ENCODE measurements at regions not wholly inside any gene's neighbourhood (a gene's known extent, or its start where the extent isn't known, plus 50 kb on each side); places are given as distances from the start of the nearest gene placed in this dataset.
"Not testable (repeated sequence)": the region's sequence is repeated elsewhere in the genome, so short reads cannot be mapped to it uniquely, and the experiment has no call there.

GRCh38 chr6:167667204-167668018 lies 159.3 kb upstream of the AFDN start:
- Mint-ChIP-seq H3K27me3 (peaks cover 4% of the 10 kb centered on the region), H3K9me3 (peaks cover 12% of the 10 kb centered on the region), H3K27ac (no peak overlapping the region), H3K4me3 (no peak overlapping the region), H3K4me1 (ENCODE audit: low read depth) (no peaks in the 10 kb centered on the region), H3K36me3 (ENCODE audit: low read depth) (no peaks in the 10 kb centered on the region)
- no peak for DNase-seq

- no peak for DNase-seq
- peaks cover 14% of the 10 kb centered on the region for H3K9me3 Mint-ChIP-seq
- H3K27me3 Mint-ChIP-seq = peaks cover 4% of the 10 kb centered on the region
- H3K4me3 Mint-ChIP-seq = no peak overlapping the region
- no peaks in the 10 kb centered on the region for H3K36me3 Mint-ChIP-seq (ENCODE audit: low read depth)
- H3K4me1 Mint-ChIP-seq (ENCODE audit: low read depth) = no peaks in the 10 kb centered on the region
- H3K27ac Mint-ChIP-seq = no peak overlapping the region
These were observed 158.5 kb upstream of the AFDN start for GRCh38 chr6:167668019-167668753.

GRCh38 chr6:167668754-167669552 lies 157.8 kb upstream of the AFDN start:
- Mint-ChIP-seq H3K36me3 (ENCODE audit: low read depth) (no peaks in the 10 kb centered on the region), H3K4me1 (ENCODE audit: low read depth) (no peaks in the 10 kb centered on the region), H3K27me3 (peaks cover 4% of the 10 kb centered on the region), H3K27ac (no peak overlapping the region), H3K4me3 (no peak overlapping the region), H3K9me3 (peaks cover 14% of the 10 kb centered on the region)
- no peak for DNase-seq

GRCh38 chr6:167669553-167669849 lies 157.2 kb upstream of the AFDN start:
- Mint-ChIP-seq H3K4me3 (no peak overlapping the region), H3K9me3 (peaks cover 14% of the 10 kb centered on the region), H3K36me3 (ENCODE audit: low read depth) (no peaks in the 10 kb centered on the region)

GRCh38 chr6:167669870-167670802 lies 156.6 kb upstream of the AFDN start:
- no peak for DNase-seq
- H3K4me3 Mint-ChIP-seq = no peak overlapping the region
- H3K27ac Mint-ChIP-seq = no peak overlapping the region
- H3K36me3 Mint-ChIP-seq (ENCODE audit: low read depth) = no peaks in the 10 kb centered on the region
- H3K9me3 Mint-ChIP-seq = peaks cover 14% of the 10 kb centered on the region
- peaks cover 10% of the 10 kb centered on the region for H3K27me3 Mint-ChIP-seq
- H3K4me1 Mint-ChIP-seq (ENCODE audit: low read depth) = no peaks in the 10 kb centered on the region

More at GRCh38 chr6:167669553-167669849, 157.2 kb upstream of the AFDN start:
- peaks cover 7% of the 10 kb centered on the region for H3K27me3 Mint-ChIP-seq
- no peaks in the 10 kb centered on the region for H3K4me1 Mint-ChIP-seq (ENCODE audit: low read depth)
- no peak overlapping the region for H3K27ac Mint-ChIP-seq
- DNase-seq = no peak

- Mint-ChIP-seq H3K36me3 (ENCODE audit: low read depth) (no peaks in the 10 kb centered on the region), H3K4me3 (no peak overlapping the region), H3K4me1 (ENCODE audit: low read depth) (no peaks in the 10 kb centered on the region), H3K27ac (no peak overlapping the region), H3K9me3 (peaks cover 14% of the 10 kb centered on the region), H3K27me3 (peaks cover 17% of the 10 kb centered on the region)
- DNase-seq = no peak
These were observed 155.8 kb upstream of the AFDN start for GRCh38 chr6:167670938-167671338.

- Mint-ChIP-seq H3K9me3 (peaks cover 14% of the 10 kb centered on the region), H3K27me3 (peaks cover 23% of the 10 kb centered on the region)
- not testable (repeated sequence) for DNase-seq; H3K36me3 Mint-ChIP-seq (ENCODE audit: low read depth); H3K27ac Mint-ChIP-seq; H3K4me1 Mint-ChIP-seq (ENCODE audit: low read depth); H3K4me3 Mint-ChIP-seq
These were observed 155.2 kb upstream of the AFDN start for GRCh38 chr6:167671379-167671976.

GRCh38 chr6:167671977-167672687 lies 154.6 kb upstream of the AFDN start:
- Mint-ChIP-seq H3K27ac (no peak overlapping the region), H3K9me3 (peaks cover 14% of the 10 kb centered on the region), H3K4me1 (ENCODE audit: low read depth) (no peaks in the 10 kb centered on the region), H3K36me3 (ENCODE audit: low read depth) (no peaks in the 10 kb centered on the region), H3K27me3 (peaks cover 26% of the 10 kb centered on the region), H3K4me3 (no peak overlapping the region)
- no peak for DNase-seq

GRCh38 chr6:167672738-167673137 lies 154.0 kb upstream of the AFDN start:
- H3K9me3 Mint-ChIP-seq = peaks cover 14% of the 10 kb centered on the region
- no peaks in the 10 kb centered on the region for H3K36me3 Mint-ChIP-seq (ENCODE audit: low read depth)
- no peak overlapping the region for H3K27ac Mint-ChIP-seq
- H3K4me1 Mint-ChIP-seq (ENCODE audit: low read depth) = no peaks in the 10 kb centered on the region
- no peak overlapping the region for H3K4me3 Mint-ChIP-seq
- no peak for DNase-seq
- peaks cover 32% of the 10 kb centered on the region for H3K27me3 Mint-ChIP-seq

- Mint-ChIP-seq H3K4me1 (ENCODE audit: low read depth) (peaks cover 4% of the 10 kb centered on the region), H3K4me3 (no peak overlapping the region), H3K9me3 (peaks cover 14% of the 10 kb centered on the region), H3K27ac (no peak overlapping the region), H3K36me3 (ENCODE audit: low read depth) (no peaks in the 10 kb centered on the region), H3K27me3 (peaks cover 44% of the 10 kb centered on the region)
- DNase-seq = no peak
These were observed 152.8 kb upstream of the AFDN start for GRCh38 chr6:167673946-167674345.

- Mint-ChIP-seq H3K27me3 (peaks cover 49% of the 10 kb centered on the region), H3K4me1 (ENCODE audit: low read depth) (peaks cover 4% of the 10 kb centered on the region), H3K9me3 (peaks cover 14% of the 10 kb centered on the region), H3K36me3 (ENCODE audit: low read depth) (no peaks in the 10 kb centered on the region), H3K27ac (no peak overlapping the region), H3K4me3 (no peak overlapping the region)
- DNase-seq = no peak
These were observed 152.2 kb upstream of the AFDN start for GRCh38 chr6:167674486-167674885.

GRCh38 chr6:167676000-167676665 lies 150.6 kb upstream of the AFDN start:
- DNase-seq = no peak
- H3K27me3 Mint-ChIP-seq = peaks cover 66% of the 10 kb centered on the region
- H3K4me1 Mint-ChIP-seq (ENCODE audit: low read depth) = peaks cover 4% of the 10 kb centered on the region
- no peak overlapping the region for H3K4me3 Mint-ChIP-seq
- H3K36me3 Mint-ChIP-seq (ENCODE audit: low read depth) = no peaks in the 10 kb centered on the region
- no peak overlapping the region for H3K27ac Mint-ChIP-seq
- peaks cover 14% of the 10 kb centered on the region for H3K9me3 Mint-ChIP-seq
